Stimulated activated CD4-positive, alpha-beta T cell treated with anti-CD3 and anti-CD28 coated beads, Interleukin-1b, Interleukin-23, amount 100 ng/mL, for 1 hour (primary cell): ENCODE measurements at regions not wholly inside any gene's neighbourhood (a gene's known extent, or its start where the extent isn't known, plus 50 kb on each side); places are given as distances from the start of the nearest gene placed in this dataset.
"Not testable (repeated sequence)": the region's sequence is repeated elsewhere in the genome, so short reads cannot be mapped to it uniquely, and the experiment has no call there.

Experiments used
- DNase-seq, 2 donors: peaks; one replicate each; pipeline ENCODE4 v3.0.0-alpha.2; 2020; ENCODE audit warnings: low read depth in 2 of 2

- no peak for DNase-seq
Measured at GRCh38 chr7:66539264-66539623, 89.4 kb upstream of the KCTD7 start.

- DNase-seq: no peak
Measured at GRCh38 chr7:66539902-66540375, 88.7 kb upstream of the KCTD7 start.

GRCh38 chr7:66542049-66542448, 86.6 kb upstream of the KCTD7 start:
- no peak for DNase-seq

- no peak for DNase-seq
Measured at GRCh38 chr7:66542528-66543269, 86.0 kb upstream of the KCTD7 start.

- no peak for DNase-seq
Measured at GRCh38 chr7:66549466-66549865, 79.2 kb upstream of the KCTD7 start.

GRCh38 chr7:66553001-66553400, 75.7 kb upstream of the KCTD7 start:
- DNase-seq: no peak

GRCh38 chr7:66553675-66554074, 75.0 kb upstream of the KCTD7 start:
- DNase-seq: not testable (repeated sequence)

GRCh38 chr7:66554291-66554690, 74.4 kb upstream of the KCTD7 start:
- DNase-seq: not testable (repeated sequence)

- DNase-seq: not testable (repeated sequence)
Measured at GRCh38 chr7:66554842-66555430, 73.7 kb upstream of the KCTD7 start.

- no peak for DNase-seq
Measured at GRCh38 chr7:66556177-66556548, 72.5 kb upstream of the KCTD7 start.

- no peak for DNase-seq
Measured at GRCh38 chr7:66556549-66557213, 72.0 kb upstream of the KCTD7 start.

GRCh38 chr7:66557214-66558200, 71.2 kb upstream of the KCTD7 start:
- DNase-seq: peak; percentile 36 to 71

GRCh38 chr7:66558201-66558641, 70.5 kb upstream of the KCTD7 start:
- DNase-seq: no peak

GRCh38 chr7:66558660-66559465, 69.8 kb upstream of the KCTD7 start:
- no peak for DNase-seq

- DNase-seq: no peak
Measured at GRCh38 chr7:66564045-66564444, 64.6 kb upstream of the KCTD7 start.

GRCh38 chr7:66570179-66570578, 58.5 kb upstream of the KCTD7 start:
- DNase-seq: not testable (repeated sequence)

- DNase-seq: no peak
Measured at GRCh38 chr7:66571568-66571967, 57.1 kb upstream of the KCTD7 start.

- DNase-seq: not testable (repeated sequence)
Measured at GRCh38 chr7:66573782-66574495, 54.7 kb upstream of the KCTD7 start.

GRCh38 chr7:66574768-66575167, 53.9 kb upstream of the KCTD7 start:
- DNase-seq: not testable (repeated sequence)

- no peak for DNase-seq
Measured at GRCh38 chr7:66575398-66575797, 53.3 kb upstream of the KCTD7 start.
